GM23248 (cell line): ENCODE measurements at regions not wholly inside any gene's neighbourhood (a gene's known extent, or its start where the extent isn't known, plus 50 kb on each side); places are given as distances from the start of the nearest gene placed in this dataset.
"Not testable (repeated sequence)": the region's sequence is repeated elsewhere in the genome, so short reads cannot be mapped to it uniquely, and the experiment has no call there.

ENCODE experiments used
- EZH2 ChIP-seq: fragments of 200-600 bp; sonication (generic); IDR thresholded peaks from 2 replicates; pipeline ENCODE4 v1.6.1; 2018; ENCODE audit warnings: antibody characterized with exemption, mild to moderate bottlenecking; ENCODE audit not compliant: insufficient read depth, poor library complexity, severe bottlenecking
- EZH2phosphoT487 ChIP-seq: fragments of 200-600 bp; sonication (generic); IDR thresholded peaks from 2 replicates; pipeline ENCODE4 v1.6.1; 2018; ENCODE audit warnings: antibody characterized with exemption, moderate library complexity, mild to moderate bottlenecking, low read depth; ENCODE audit not compliant: insufficient read depth

DNA sequence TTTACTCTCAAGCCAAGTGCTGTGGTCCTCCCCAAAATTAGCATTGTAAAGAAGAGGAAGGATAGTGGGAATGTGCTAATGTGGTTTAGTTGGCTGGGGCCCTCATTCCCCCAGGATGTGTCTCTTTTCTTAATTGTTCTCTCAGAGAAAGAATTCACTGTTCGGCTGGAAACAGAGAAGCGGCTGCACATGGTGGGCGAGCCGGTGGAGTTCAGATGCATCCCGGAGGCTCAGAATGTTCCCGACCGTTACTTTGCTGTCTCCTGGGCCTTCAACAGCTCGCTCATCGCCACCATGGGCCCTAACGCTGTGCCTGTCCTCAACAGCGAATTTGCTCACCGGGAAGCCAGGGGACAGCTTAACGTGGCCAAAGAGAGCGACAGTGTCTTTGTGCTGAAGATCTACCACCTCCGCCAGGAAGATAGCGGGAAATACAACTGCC lies 3053.2 kb downstream of the RPIA start:
- TF ChIP-seq EZH2phosphoT487, EZH2: not testable (repeated sequence)
